K562 (cell line): ENCODE measurements at regions not wholly inside any gene's neighbourhood (a gene's known extent, or its start where the extent isn't known, plus 50 kb on each side); places are given as distances from the start of the nearest gene placed in this dataset.

Experiments
- ATAC-seq: fragments of 200-7000 bp; cut with Tn5 transposase; 3 replicates; pipeline ENCODE4 v1.9.1; 2020; ENCODE audit warnings: moderate library complexity
- BruUV-seq: library from RNA; stranded (reverse); fragments of 400-500 nt; replicated peaks from 2 replicates; lab custom pipeline; 2021; lab: Mats Ljungman, UMichigan
- CTCF ChIA-PET: fragments of 300-600 bp; formaldehyde crosslinking; extraction: SDS; loops from one replicate; lab custom pipeline; 2021; ENCODE audit warnings: low intra/inter-chr PET ratio; lab: Yijun Ruan, JAX
- POLR2A ChIA-PET: fragments of 300-600, 350-650 bp; sonication (Branson Sonifier 250); formaldehyde crosslinking; extraction: SDS; loops from one replicate; lab custom pipeline; 2021; ENCODE audit warnings: antibody characterized with exemption, inconsistent platforms; lab: Yijun Ruan, JAX
- DNase-seq, 4 experiments: peaks; one replicate each; pipeline versions ENCODE4 v3.0.0 to v3.0.0-alpha.2; 2011 to 2018; ENCODE audit warnings: low spot score in 3 of 4, mixed read lengths in 3 of 4; ENCODE audit errors: extremely low read depth in 1 of 4
- FAIRE-seq: peaks from 2 replicates; lab custom pipeline; 2011; peaks lifted over from hg19 to GRCh38; lab: Jason Lieb, UNC
- H2AFZ ChIP-seq: 2 replicates; pipeline ENCODE4 v1.6.0; 2011; ENCODE audit warnings: low read depth, low read length, control low read depth, inconsistent platforms
- H3K27ac ChIP-seq: fragments of 200-600 bp; 3 replicates; pipeline ENCODE4 v1.8.0; 2011; ENCODE audit warnings: low read depth, mild to moderate bottlenecking, control low read depth, inconsistent platforms, low read length, moderate library complexity, mixed read lengths; ENCODE audit errors: extremely low read depth
- H3K27me3 ChIP-seq, 2 experiments: fragments of 300-600 bp in 1 of 2; 2 replicates in 1 of 2; 3 replicates in 1 of 2; pipeline versions ENCODE4 v1.6.0 to v1.8.0; 2011; ENCODE audit warnings: inconsistent platforms in 2 of 2, low read length in 2 of 2, mild to moderate bottlenecking in 1 of 2, mixed read lengths in 1 of 2, moderate library complexity in 1 of 2; ENCODE audit not compliant: control insufficient read depth in 2 of 2, insufficient read depth in 2 of 2
- H3K36me3 ChIP-seq: fragments of 300-600 bp; 3 replicates; pipeline ENCODE4 v1.8.0; 2011; ENCODE audit warnings: mild to moderate bottlenecking, low read length, inconsistent platforms; ENCODE audit not compliant: control insufficient read depth, insufficient read depth
- H3K4me1 ChIP-seq, 2 experiments: fragments of 200-600 bp in 1 of 2; replicated peaks in 1 of 2; 2 replicates in 1 of 2; 3 replicates in 1 of 2; pipeline versions ENCODE4 v1.5.1 to v1.8.0; 2011; ENCODE audit warnings: inconsistent platforms in 2 of 2, low read length in 2 of 2, mild to moderate bottlenecking in 1 of 2, mixed read lengths in 1 of 2, moderate library complexity in 1 of 2; ENCODE audit not compliant: control insufficient read depth in 2 of 2, insufficient read depth in 2 of 2
- H3K4me2 ChIP-seq: 2 replicates; pipeline ENCODE4 v1.6.1; 2011; ENCODE audit warnings: low read length, control low read depth, inconsistent platforms, mixed read lengths; ENCODE audit not compliant: insufficient read depth
- H3K4me3 ChIP-seq: fragments of 200-600 bp; sonication (generic), shearing (Covaris generic); 2 replicates; pipeline ENCODE4 v1.5.1; 2016; ENCODE audit warnings: control low read depth, inconsistent platforms
- H3K79me2 ChIP-seq: fragments of 200-600 bp; 3 replicates; pipeline ENCODE4 v1.8.0; 2011; ENCODE audit warnings: low read length, inconsistent platforms; ENCODE audit not compliant: control insufficient read depth, insufficient read depth
- H3K9ac ChIP-seq, 2 experiments: 2 replicates each; pipeline versions ENCODE4 v1.6.0 to v1.6.1; 2011; ENCODE audit warnings: low read depth in 2 of 2, low read length in 2 of 2, control low read depth in 1 of 2, inconsistent platforms in 1 of 2, mild to moderate bottlenecking in 1 of 2, mixed read lengths in 1 of 2; ENCODE audit not compliant: insufficient read depth in 1 of 2
- H3K9me1 ChIP-seq: one replicate; pipeline ENCODE4 v1.6.0; 2011; ENCODE audit warnings: inconsistent platforms, mild to moderate bottlenecking, low read length, moderate library complexity; ENCODE audit not compliant: control insufficient read depth, insufficient read depth
- H3K9me3 ChIP-seq: replicated peaks from 2 replicates; pipeline ENCODE4 v1.5.1; 2011; ENCODE audit warnings: low read depth, low read length, inconsistent platforms; ENCODE audit not compliant: control insufficient read depth, insufficient read depth
- H4K20me1 ChIP-seq: replicated peaks from 2 replicates; pipeline ENCODE4 v1.6.1; 2011; ENCODE audit warnings: low read length, inconsistent platforms, mixed read lengths; ENCODE audit not compliant: control insufficient read depth, insufficient read depth
- ILK ChIP-seq: fragments of 450-650 bp; IDR thresholded peaks from 2 replicates; pipeline ENCODE4 v1.6.1; 2016; ENCODE audit warnings: missing genetic modification characterization, low read depth, mild to moderate bottlenecking, missing compliant biosample characterization, moderate library complexity, borderline replicate concordance
- KLF13 ChIP-seq: fragments of 450-650 bp; IDR thresholded peaks from 2 replicates; pipeline ENCODE4 v1.6.1; 2016; ENCODE audit warnings: missing genetic modification characterization, low read depth, mild to moderate bottlenecking, missing compliant biosample characterization, moderate library complexity, borderline replicate concordance
- MIER1 ChIP-seq: fragments of 450-650 bp; IDR thresholded peaks from 2 replicates; pipeline ENCODE4 v1.6.1; 2016; ENCODE audit warnings: antibody characterized with exemption, mild to moderate bottlenecking, low read depth
- NFIX ChIP-seq: fragments of 250-450 bp; sonication (Bioruptor Pico); IDR thresholded peaks from 2 replicates; pipeline ENCODE4 v1.4.0; 2020; ENCODE audit warnings: low read depth, mild to moderate bottlenecking, moderate library complexity
- NUFIP1 ChIP-seq: fragments of 450-650 bp; IDR thresholded peaks from 2 replicates; pipeline ENCODE4 v1.6.1; 2018; ENCODE audit not compliant: partially characterized antibody
- PHB ChIP-seq: fragments of 250-450 bp; sonication (Bioruptor Pico); IDR thresholded peaks from 2 replicates; pipeline ENCODE4 v1.5.0; 2021
- TAF15 ChIP-seq: fragments of 200-400 bp; formaldehyde crosslinking; IDR thresholded peaks from 2 replicates; pipeline ENCODE4 v1.6.1; 2017; ENCODE audit warnings: mild to moderate bottlenecking, low read depth, low read length, moderate library complexity
- ZBTB8A ChIP-seq: fragments of 450-650 bp; IDR thresholded peaks from 2 replicates; pipeline ENCODE4 v1.6.1; 2018; ENCODE audit warnings: mild to moderate bottlenecking, moderate library complexity; ENCODE audit not compliant: partially characterized antibody
- ZNF551 ChIP-seq: fragments of 250-450 bp; sonication (Bioruptor Pico); IDR thresholded peaks from 2 replicates; pipeline ENCODE4 v1.5.0; 2021; ENCODE audit warnings: mild to moderate bottlenecking, moderate library complexity
- ZNF699 ChIP-seq: fragments of 250-450 bp; sonication (Bioruptor Pico); IDR thresholded peaks from 2 replicates; pipeline ENCODE4 v1.8.0; 2021; ENCODE audit warnings: mild to moderate bottlenecking, moderate library complexity; ENCODE audit not compliant: insufficient replicate concordance
- ZNF740 ChIP-seq, 3 experiments: fragments of 200-800 bp in 1 of 3; sonication (Bioruptor generic) in 1 of 3; sonication (generic) in 1 of 3; formaldehyde crosslinking in 1 of 3; IDR thresholded peaks; 2 replicates each; pipeline versions ENCODE4 v1.6.1 to v1.8.0; 2016 to 2022; ENCODE audit warnings: mild to moderate bottlenecking in 2 of 3, missing compliant biosample characterization in 2 of 3, missing genetic modification characterization in 2 of 3, missing genetic modification reagents in 1 of 3
- WGBS: fragments of 100-300 bp; shearing (Covaris generic); methylation state at CpG from one replicate; pipeline ENCODE4 v1.1.6; 2016; ENCODE audit warnings: low coverage, mixed read lengths; ENCODE audit not compliant: insufficient coverage; ENCODE audit errors: missing lambda C conversion rate; 5-methylcytosine and 5-hydroxymethylcytosine counted together
- in situ Hi-C: fragments of 300-500 bp; cut with MboI; formaldehyde crosslinking; loops from 4 replicates; pipeline ENCODE4 v1.15.0; 2018; ENCODE audit warnings: inconsistent platforms, mixed read lengths
- intact Hi-C: fragments of 100-400 bp; cut with micrococcal nuclease; formaldehyde crosslinking; loops from 2 replicates; pipeline ENCODE4 v1.14.2; 2022
- TF ChIP-seq, protein P1 (sequence below): IDR thresholded peaks from 2 replicates; pipeline ENCODE4 v1.6.1; 2016; ENCODE audit warnings: missing genetic modification characterization, missing compliant biosample characterization
- TF ChIP-seq, protein P2 (sequence below), 2 experiments: IDR thresholded peaks; 2 replicates each; pipeline ENCODE4 v1.6.1; 2011; ENCODE audit warnings: borderline replicate concordance in 1 of 2, control low read depth in 1 of 2, low read depth in 1 of 2, low read length in 1 of 2, mild to moderate bottlenecking in 1 of 2, mixed read lengths in 1 of 2, moderate library complexity in 1 of 2; ENCODE audit not compliant: insufficient read depth in 1 of 2, insufficient read length in 1 of 2, poor library complexity in 1 of 2, severe bottlenecking in 1 of 2; ENCODE audit errors: extremely low read depth in 1 of 2
- TF ChIP-seq, protein P3 (sequence below), 2 experiments: fragments of 250-450 bp in 1 of 2; fragments of 450-650 bp in 1 of 2; sonication (Bioruptor Pico) in 1 of 2; IDR thresholded peaks; 2 replicates each; pipeline versions ENCODE4 v1.6.1 to v1.8.0; 2016 to 2021; ENCODE audit warnings: mild to moderate bottlenecking in 2 of 2, moderate library complexity in 2 of 2, missing compliant biosample characterization in 1 of 2, missing genetic modification characterization in 1 of 2
- TF ChIP-seq, protein P4 (sequence below): fragments of 250-450 bp; sonication (Bioruptor Pico); IDR thresholded peaks from 2 replicates; pipeline ENCODE4 v1.8.0; 2022; ENCODE audit warnings: moderate library complexity, mild to moderate bottlenecking, inconsistent platforms

GRCh38 chr5:125244531-125244930 is 498.1 kb upstream of the ZNF608 start (continued):
- no peak for TF ChIP-seq TAF15
- TF ChIP-seq, protein P1, sequence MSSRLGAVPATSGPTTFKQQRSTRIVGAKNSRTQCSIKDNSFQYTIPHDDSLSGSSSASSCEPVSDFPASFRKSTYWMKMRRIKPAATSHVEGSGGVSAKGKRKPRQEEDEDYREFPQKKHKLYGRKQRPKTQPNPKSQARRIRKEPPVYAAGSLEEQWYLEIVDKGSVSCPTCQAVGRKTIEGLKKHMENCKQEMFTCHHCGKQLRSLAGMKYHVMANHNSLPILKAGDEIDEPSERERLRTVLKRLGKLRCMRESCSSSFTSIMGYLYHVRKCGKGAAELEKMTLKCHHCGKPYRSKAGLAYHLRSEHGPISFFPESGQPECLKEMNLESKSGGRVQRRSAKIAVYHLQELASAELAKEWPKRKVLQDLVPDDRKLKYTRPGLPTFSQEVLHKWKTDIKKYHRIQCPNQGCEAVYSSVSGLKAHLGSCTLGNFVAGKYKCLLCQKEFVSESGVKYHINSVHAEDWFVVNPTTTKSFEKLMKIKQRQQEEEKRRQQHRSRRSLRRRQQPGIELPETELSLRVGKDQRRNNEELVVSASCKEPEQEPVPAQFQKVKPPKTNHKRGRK (tag), result no peak
- TF ChIP-seq MIER1, result no peak
- no peak for TF ChIP-seq PHB
- no peak for TF ChIP-seq ZNF699 (CRISPR knock-in tag)
- TF ChIP-seq, protein P2, sequence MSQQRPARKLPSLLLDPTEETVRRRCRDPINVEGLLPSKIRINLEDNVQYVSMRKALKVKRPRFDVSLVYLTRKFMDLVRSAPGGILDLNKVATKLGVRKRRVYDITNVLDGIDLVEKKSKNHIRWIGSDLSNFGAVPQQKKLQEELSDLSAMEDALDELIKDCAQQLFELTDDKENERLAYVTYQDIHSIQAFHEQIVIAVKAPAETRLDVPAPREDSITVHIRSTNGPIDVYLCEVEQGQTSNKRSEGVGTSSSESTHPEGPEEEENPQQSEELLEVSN (IDR thresholded peaks at IDR 0.05; ENCODE audit: borderline replicate concordance in 1 of 2, extremely low read depth in 1 of 2, insufficient read depth in 1 of 2, insufficient read length in 1 of 2, low read depth in 1 of 2, low read length in 1 of 2, poor library complexity in 1 of 2, severe bottlenecking in 1 of 2), result no peak
- no peak for TF ChIP-seq ZNF551 (CRISPR knock-in tag)
- no peak for TF ChIP-seq ZBTB8A
- TF ChIP-seq ILK (tag), result no peak
- TF ChIP-seq, all 486 proteins: peak for 0

DNA sequence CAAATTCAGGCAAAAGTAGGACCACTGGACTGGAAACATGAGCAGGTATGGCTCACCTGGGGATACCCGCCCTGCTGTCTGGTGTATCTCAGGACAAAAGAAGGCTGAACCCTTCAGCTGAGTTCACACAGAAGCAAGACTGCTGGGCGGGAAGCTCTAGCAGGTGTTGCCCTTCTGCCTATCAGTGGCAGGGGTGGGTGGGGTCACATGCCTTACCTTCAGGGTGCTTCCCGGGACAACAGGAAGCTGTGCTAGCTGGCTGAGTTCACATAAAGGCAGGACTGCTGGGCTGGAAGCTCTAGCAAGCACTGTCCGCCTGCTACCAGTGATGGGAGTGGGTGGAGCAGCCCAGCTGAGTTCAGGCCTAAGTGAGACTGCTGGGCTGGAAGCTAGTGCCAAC is 498.8 kb upstream of the ZNF608 start:
- no peaks in the 10 kb centered on the region for H3K27me3 ChIP-seq
- CTCF ChIA-PET, result no interaction called here
- 4% methylated on average over 3 of the region's 4 CpGs for WGBS
- no peaks in the 10 kb centered on the region for H3K36me3 ChIP-seq
- H3K4me3 ChIP-seq, result no peak overlapping the region
- FAIRE-seq (no peak), ATAC-seq (no peak), DNase-seq (no peak)
- no peaks in the 10 kb centered on the region for H3K79me2 ChIP-seq
- BruUV-seq, result no TSS peak
- no peaks in the 10 kb centered on the region for H3K9me3 ChIP-seq
- no peak overlapping the region for H3K4me2 ChIP-seq
- no peaks in the 10 kb centered on the region for H3K4me1 ChIP-seq
- no peak overlapping the region for H3K9ac ChIP-seq
- H2AFZ ChIP-seq, result no peak overlapping the region
- in situ Hi-C loops, result no loop called here
- POLR2A ChIA-PET, result no interaction called here
- H4K20me1 ChIP-seq, result no peaks in the 10 kb centered on the region
- H3K9me1 ChIP-seq, result no peaks in the 10 kb centered on the region
- intact Hi-C loops, result no loop called here
- H3K27ac ChIP-seq, result no peak overlapping the region
- TF ChIP-seq PHB (no peak), ZNF740 (CRISPR knock-in tag; IDR thresholded peaks at IDR 0.05) (no peak), ZNF740 (tag; IDR thresholded peaks at IDR 0.05) (no peak), KLF13 (tag) (no peak), NUFIP1 (no peak), NFIX (CRISPR knock-in tag) (no peak)
- TF ChIP-seq, protein P3, sequence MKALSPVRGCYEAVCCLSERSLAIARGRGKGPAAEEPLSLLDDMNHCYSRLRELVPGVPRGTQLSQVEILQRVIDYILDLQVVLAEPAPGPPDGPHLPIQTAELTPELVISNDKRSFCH (CRISPR knock-in tag; IDR thresholded peaks at IDR 0.05), result no peak
- TF ChIP-seq, protein P3 (tag; IDR thresholded peaks at IDR 0.05), result no peak
- TF ChIP-seq, protein P4, sequence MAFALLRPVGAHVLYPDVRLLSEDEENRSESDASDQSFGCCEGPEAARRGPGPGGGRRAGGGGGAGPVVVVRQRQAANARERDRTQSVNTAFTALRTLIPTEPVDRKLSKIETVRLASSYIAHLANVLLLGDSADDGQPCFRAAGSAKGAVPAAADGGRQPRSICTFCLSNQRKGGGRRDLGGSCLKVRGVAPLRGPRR (CRISPR knock-in tag), result no peak
